PC-3 (cell line): ENCODE measurements at regions not wholly inside any gene's neighbourhood (a gene's known extent, or its start where the extent isn't known, plus 50 kb on each side); places are given as distances from the start of the nearest gene placed in this dataset.

Source experiments
- CTCF ChIP-seq: fragments of 300-600 bp; sonication (generic); conservative IDR thresholded peaks from 2 replicates; pipeline ENCODE4 v1.5.1; 2017; ENCODE audit warnings: antibody characterized with exemption, low read depth, mild to moderate bottlenecking, low read length
- EZH2 ChIP-seq: fragments of 300-600 bp; sonication (generic); IDR thresholded peaks from one replicate; pipeline ENCODE4 v1.6.1; 2017; ENCODE audit warnings: antibody characterized with exemption, mild to moderate bottlenecking, low read length; ENCODE audit not compliant: unreplicated experiment
- EZH2phosphoT487 ChIP-seq: fragments of 300-600 bp; sonication (generic); IDR thresholded peaks from 2 replicates; pipeline ENCODE4 v1.6.1; 2018; ENCODE audit warnings: mild to moderate bottlenecking, antibody characterized with exemption, low read length, borderline replicate concordance

- TF ChIP-seq CTCF (no peak), EZH2phosphoT487 (no peak), EZH2 (no peak)
These were observed 89.0 kb upstream of the GK2 start for GRCh38 chr4:79497001-79497400.
